ENCODE measurements at regions not wholly inside any gene's neighbourhood (a gene's known extent, or its start where the extent isn't known, plus 50 kb on each side); places are given as distances from the start of the nearest gene placed in this dataset.

DNA sequence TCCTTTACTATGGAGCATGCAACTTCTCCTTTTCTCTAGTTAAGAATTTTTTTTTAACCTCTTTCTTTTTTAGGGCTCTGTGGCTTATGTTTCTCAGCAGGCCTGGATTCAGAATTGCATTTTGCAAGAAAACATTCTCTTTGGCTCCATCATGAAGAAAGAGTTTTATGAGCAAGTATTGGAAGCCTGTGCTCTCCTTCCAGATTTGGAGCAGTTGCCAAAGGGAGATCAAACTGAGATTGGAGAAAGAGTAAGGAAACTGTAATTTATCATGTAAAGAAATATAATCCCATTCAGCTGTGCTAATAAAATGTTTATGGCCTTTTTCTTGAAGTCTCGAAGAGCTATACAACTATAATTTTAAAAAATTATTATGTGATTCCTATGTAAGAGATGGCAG, 70.1 kb downstream of the HSPA13 start:
- Histone ChIP-seq H3K23me2 (ENCODE audit: insufficient read length, low read depth, low read length, poor library complexity, severe bottlenecking) (no peaks in the 10 kb centered on the region), H2BK120ac (ENCODE audit: low read depth, low read length, poor library complexity, severe bottlenecking) (no peak overlapping the region), H3K27me3 (ENCODE audit: insufficient read depth, low read length) (no peaks in the 10 kb centered on the region), H3K27ac (ENCODE audit: insufficient read length, low read depth, low read length) (no peak overlapping the region), H2BK20ac (ENCODE audit: low read depth, low read length, poor library complexity, severe bottlenecking) (no peak overlapping the region), H3K4me1 (ENCODE audit: insufficient read depth, low read length) (no peaks in the 10 kb centered on the region), H4K20me1 (ENCODE audit: control insufficient read depth, insufficient read depth, insufficient read length) (no peaks in the 10 kb centered on the region), H3K9me3 (ENCODE audit: control insufficient read depth, low read depth, low read length) (no peaks in the 10 kb centered on the region), H2BK5ac (ENCODE audit: insufficient read length, low read length) (no peak overlapping the region), H3K23ac (ENCODE audit: insufficient read length, low read depth, low read length) (no peak overlapping the region), H2BK15ac (ENCODE audit: low read depth, low read length) (no peak overlapping the region), H2BK12ac (ENCODE audit: insufficient read length, low read depth, low read length) (no peak overlapping the region), H3K4ac (ENCODE audit: low read depth, low read length) (no peak overlapping the region), H3K79me2 (ENCODE audit: insufficient read depth, low read length) (no peaks in the 10 kb centered on the region), H3T11ph (ENCODE audit: low read length) (no peak overlapping the region), H4K8ac (replicated peaks; ENCODE audit: insufficient read length, low read depth, low read length) (no peak overlapping the region), H3K56ac (ENCODE audit: insufficient read length, low read depth, low read length) (no peak overlapping the region), H3K14ac (ENCODE audit: insufficient read depth, low read length) (no peak overlapping the region), H4K91ac (ENCODE audit: insufficient read length, low read depth, low read length) (no peak overlapping the region), H2AFZ (ENCODE audit: low read length) (no peak overlapping the region), H2AK5ac (ENCODE audit: insufficient read length, low read length) (no peak overlapping the region), H3K4me2 (ENCODE audit: insufficient read depth, insufficient read length, low read length) (no peak overlapping the region), H3K79me1 (ENCODE audit: insufficient read depth, low read depth, low read length, poor library complexity, severe bottlenecking) (no peaks in the 10 kb centered on the region), H4K5ac (ENCODE audit: insufficient read length, low read depth, low read length) (no peak overlapping the region), H3K18ac (ENCODE audit: insufficient read length, low read depth, low read length) (no peak overlapping the region), H3K9ac (ENCODE audit: extremely low read depth, insufficient read length, low read length) (no peak overlapping the region)
- no peaks in the 10 kb centered on the region for H3K27me3 Mint-ChIP-seq (ENCODE audit: low read depth)
- H3K27ac Mint-ChIP-seq = no peak overlapping the region
- peaks cover 9 to 14% of the 10 kb centered on the region in 2 experiments for H3K4me1 Mint-ChIP-seq
- DNase-seq = no peak
- TF ChIP-seq, protein P1, sequence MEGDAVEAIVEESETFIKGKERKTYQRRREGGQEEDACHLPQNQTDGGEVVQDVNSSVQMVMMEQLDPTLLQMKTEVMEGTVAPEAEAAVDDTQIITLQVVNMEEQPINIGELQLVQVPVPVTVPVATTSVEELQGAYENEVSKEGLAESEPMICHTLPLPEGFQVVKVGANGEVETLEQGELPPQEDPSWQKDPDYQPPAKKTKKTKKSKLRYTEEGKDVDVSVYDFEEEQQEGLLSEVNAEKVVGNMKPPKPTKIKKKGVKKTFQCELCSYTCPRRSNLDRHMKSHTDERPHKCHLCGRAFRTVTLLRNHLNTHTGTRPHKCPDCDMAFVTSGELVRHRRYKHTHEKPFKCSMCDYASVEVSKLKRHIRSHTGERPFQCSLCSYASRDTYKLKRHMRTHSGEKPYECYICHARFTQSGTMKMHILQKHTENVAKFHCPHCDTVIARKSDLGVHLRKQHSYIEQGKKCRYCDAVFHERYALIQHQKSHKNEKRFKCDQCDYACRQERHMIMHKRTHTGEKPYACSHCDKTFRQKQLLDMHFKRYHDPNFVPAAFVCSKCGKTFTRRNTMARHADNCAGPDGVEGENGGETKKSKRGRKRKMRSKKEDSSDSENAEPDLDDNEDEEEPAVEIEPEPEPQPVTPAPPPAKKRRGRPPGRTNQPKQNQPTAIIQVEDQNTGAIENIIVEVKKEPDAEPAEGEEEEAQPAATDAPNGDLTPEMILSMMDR (conservative IDR thresholded peaks at IDR 0.05) = no peak
- H3K4me3 Mint-ChIP-seq = no peak overlapping the region
- no peaks in the 10 kb centered on the region for H3K36me3 Mint-ChIP-seq (ENCODE audit: insufficient read depth in 1 of 3, low read depth in 3 of 3)
- peaks cover 10 to 11% of the 10 kb centered on the region in 2 experiments; a peak in 4 of 5 replicates for H3K9me3 Mint-ChIP-seq
- no CpG with 5 or more reads among the region's 1 CpG for WGBS (ENCODE audit: extremely low coverage, insufficient read length, low lambda C conversion rate)

Data from H9 (cell line).